Activated T-cell treated with anti-CD3 and anti-CD28 coated beads, Interleukin-2, amount 50 U/mL, for 24 hours (primary cell): ENCODE measurements at regions not wholly inside any gene's neighbourhood (a gene's known extent, or its start where the extent isn't known, plus 50 kb on each side); places are given as distances from the start of the nearest gene placed in this dataset.

ENCODE experiments used
- DNase-seq: peaks from one replicate; pipeline ENCODE4 v3.0.0-alpha.2; 2020
- H3K27ac Mint-ChIP-seq: 2 replicates; pipeline ENCODE4 v1.8.0; 2020; ENCODE audit warnings: mild to moderate bottlenecking, mixed read lengths
- H3K27me3 Mint-ChIP-seq: 2 replicates; pipeline ENCODE4 v1.8.0; 2020; ENCODE audit warnings: mixed read lengths
- H3K36me3 Mint-ChIP-seq: 2 replicates; pipeline ENCODE4 v1.8.0; 2020; ENCODE audit warnings: low read depth, mixed read lengths
- H3K4me1 Mint-ChIP-seq: 2 replicates; pipeline ENCODE4 v1.8.0; 2020; ENCODE audit warnings: low read depth, mixed read lengths
- H3K4me3 Mint-ChIP-seq: 2 replicates; pipeline ENCODE4 v1.8.0; 2020; ENCODE audit warnings: mild to moderate bottlenecking, moderate library complexity, mixed read lengths
- H3K9me3 Mint-ChIP-seq: 2 replicates; pipeline ENCODE4 v1.8.0; 2020; ENCODE audit warnings: mixed read lengths

GRCh38 chr17:79303641-79304205 is 229.1 kb downstream of the ENGASE start:
- no peak overlapping the region for H3K27ac Mint-ChIP-seq
- H3K27me3 Mint-ChIP-seq = peaks cover 41% of the 10 kb centered on the region
- no peaks in the 10 kb centered on the region for H3K4me1 Mint-ChIP-seq
- DNase-seq = no peak
- H3K4me3 Mint-ChIP-seq = no peak overlapping the region
- no peaks in the 10 kb centered on the region for H3K36me3 Mint-ChIP-seq
- no peaks in the 10 kb centered on the region for H3K9me3 Mint-ChIP-seq

DNA sequence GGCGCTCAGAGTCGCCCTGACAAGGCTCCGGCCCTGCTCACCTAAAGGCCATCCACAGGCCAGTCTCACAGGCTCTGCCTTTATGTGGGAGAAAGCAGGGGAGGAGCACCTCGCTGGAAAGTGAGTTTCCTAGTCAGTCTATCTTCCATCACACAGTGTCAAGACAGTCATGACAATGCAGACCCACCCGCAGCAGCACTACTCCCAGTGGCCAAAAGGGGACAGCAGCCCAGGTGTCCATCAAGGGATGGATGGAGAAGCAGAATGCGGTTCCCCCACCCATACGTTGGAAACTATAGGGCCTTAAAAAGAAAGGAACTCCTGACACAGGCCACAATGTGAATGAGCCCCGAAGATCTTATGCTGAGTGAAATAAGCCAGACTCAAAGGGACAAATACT is 226.8 kb downstream of the ENGASE start:
- no peak overlapping the region for H3K27ac Mint-ChIP-seq
- no peak overlapping the region for H3K4me3 Mint-ChIP-seq
- DNase-seq = no peak
- no peaks in the 10 kb centered on the region for H3K4me1 Mint-ChIP-seq
- peaks cover 48% of the 10 kb centered on the region for H3K27me3 Mint-ChIP-seq
- no peaks in the 10 kb centered on the region for H3K36me3 Mint-ChIP-seq
- H3K9me3 Mint-ChIP-seq = no peaks in the 10 kb centered on the region

- Mint-ChIP-seq H3K36me3 (no peaks in the 10 kb centered on the region), H3K9me3 (no peaks in the 10 kb centered on the region), H3K27me3 (peaks cover 41% of the 10 kb centered on the region), H3K4me3 (no peak overlapping the region), H3K27ac (no peak overlapping the region), H3K4me1 (no peaks in the 10 kb centered on the region)
- DNase-seq = no peak
Observed at GRCh38 chr17:79299349-79299748, 224.7 kb downstream of the ENGASE start.

- Mint-ChIP-seq H3K27me3 (peaks cover 46% of the 10 kb centered on the region), H3K9me3 (no peaks in the 10 kb centered on the region), H3K36me3 (no peaks in the 10 kb centered on the region), H3K4me3 (no peak overlapping the region), H3K27ac (no peak overlapping the region), H3K4me1 (no peaks in the 10 kb centered on the region)
- no peak for DNase-seq
Observed at GRCh38 chr17:79298799-79299198, 224.2 kb downstream of the ENGASE start.

- Mint-ChIP-seq H3K9me3 (no peaks in the 10 kb centered on the region), H3K27ac (no peak overlapping the region), H3K4me1 (no peaks in the 10 kb centered on the region), H3K4me3 (no peak overlapping the region), H3K36me3 (no peaks in the 10 kb centered on the region), H3K27me3 (peaks cover 63% of the 10 kb centered on the region)
- DNase-seq = no peak
Observed at GRCh38 chr17:79296243-79296642, 221.6 kb downstream of the ENGASE start.

DNA sequence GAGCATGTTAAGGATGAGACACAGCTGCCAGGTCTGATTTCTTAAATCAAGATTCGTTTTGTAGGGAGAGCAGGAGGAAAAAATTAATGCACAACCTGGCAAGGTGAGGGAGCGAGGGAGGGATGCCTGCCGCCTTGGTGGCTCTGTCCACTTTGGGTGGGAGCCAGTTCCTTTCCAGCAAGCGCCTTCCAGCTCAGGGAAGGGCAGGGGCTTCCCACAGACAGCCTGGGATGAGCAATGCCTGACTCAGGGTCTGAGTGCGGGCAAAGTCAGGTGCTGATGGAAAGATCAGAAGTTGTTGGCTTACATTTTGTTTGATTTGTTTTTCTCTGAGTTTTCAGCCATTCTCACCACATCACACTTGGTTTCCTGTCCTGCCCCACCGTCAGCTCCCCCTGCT is 220.7 kb downstream of the ENGASE start:
- Mint-ChIP-seq H3K27me3 (peaks cover 69% of the 10 kb centered on the region), H3K4me3 (no peak overlapping the region)

GRCh38 chr17:79294459-79295071 is 219.9 kb downstream of the ENGASE start:
- H3K27ac Mint-ChIP-seq = no peak overlapping the region
- peaks cover 73% of the 10 kb centered on the region for H3K27me3 Mint-ChIP-seq
- H3K9me3 Mint-ChIP-seq = no peaks in the 10 kb centered on the region
- H3K4me1 Mint-ChIP-seq = no peaks in the 10 kb centered on the region
- no peak overlapping the region for H3K4me3 Mint-ChIP-seq
- DNase-seq = peak; percentile 47
- no peaks in the 10 kb centered on the region for H3K36me3 Mint-ChIP-seq

More for the DNA sequence above, 220.7 kb downstream of the ENGASE start:
- H3K4me1 Mint-ChIP-seq = no peaks in the 10 kb centered on the region
- no peaks in the 10 kb centered on the region for H3K36me3 Mint-ChIP-seq
- no peak overlapping the region for H3K27ac Mint-ChIP-seq
- no peak for DNase-seq
- no peaks in the 10 kb centered on the region for H3K9me3 Mint-ChIP-seq

GRCh38 chr17:79292501-79292900 is 217.9 kb downstream of the ENGASE start:
- no peak for DNase-seq
- Mint-ChIP-seq H3K27ac (no peak overlapping the region), H3K4me3 (no peak overlapping the region), H3K36me3 (no peaks in the 10 kb centered on the region), H3K4me1 (no peaks in the 10 kb centered on the region), H3K9me3 (no peaks in the 10 kb centered on the region), H3K27me3 (peaks cover 76% of the 10 kb centered on the region)

GRCh38 chr17:79291391-79291790 is 216.8 kb downstream of the ENGASE start:
- no peak for DNase-seq
- no peaks in the 10 kb centered on the region for H3K36me3 Mint-ChIP-seq
- H3K27me3 Mint-ChIP-seq = peaks cover 73% of the 10 kb centered on the region
- no peaks in the 10 kb centered on the region for H3K9me3 Mint-ChIP-seq
- no peak overlapping the region for H3K4me3 Mint-ChIP-seq
- no peak overlapping the region for H3K27ac Mint-ChIP-seq
- H3K4me1 Mint-ChIP-seq = no peaks in the 10 kb centered on the region

GRCh38 chr17:79290726-79291125 is 216.1 kb downstream of the ENGASE start:
- no peak for DNase-seq
- no peak overlapping the region for H3K4me3 Mint-ChIP-seq
- H3K4me1 Mint-ChIP-seq = no peaks in the 10 kb centered on the region
- no peak overlapping the region for H3K27ac Mint-ChIP-seq
- H3K36me3 Mint-ChIP-seq = no peaks in the 10 kb centered on the region
- no peaks in the 10 kb centered on the region for H3K9me3 Mint-ChIP-seq
- peaks cover 76% of the 10 kb centered on the region for H3K27me3 Mint-ChIP-seq

- H3K4me3 Mint-ChIP-seq = no peak overlapping the region
- H3K9me3 Mint-ChIP-seq = no peaks in the 10 kb centered on the region
- no peak overlapping the region for H3K27ac Mint-ChIP-seq
- DNase-seq = no peak
- no peaks in the 10 kb centered on the region for H3K36me3 Mint-ChIP-seq
- H3K4me1 Mint-ChIP-seq = no peaks in the 10 kb centered on the region
- peaks cover 59% of the 10 kb centered on the region for H3K27me3 Mint-ChIP-seq
Observed at GRCh38 chr17:79288950-79289349, 214.3 kb downstream of the ENGASE start.

DNA sequence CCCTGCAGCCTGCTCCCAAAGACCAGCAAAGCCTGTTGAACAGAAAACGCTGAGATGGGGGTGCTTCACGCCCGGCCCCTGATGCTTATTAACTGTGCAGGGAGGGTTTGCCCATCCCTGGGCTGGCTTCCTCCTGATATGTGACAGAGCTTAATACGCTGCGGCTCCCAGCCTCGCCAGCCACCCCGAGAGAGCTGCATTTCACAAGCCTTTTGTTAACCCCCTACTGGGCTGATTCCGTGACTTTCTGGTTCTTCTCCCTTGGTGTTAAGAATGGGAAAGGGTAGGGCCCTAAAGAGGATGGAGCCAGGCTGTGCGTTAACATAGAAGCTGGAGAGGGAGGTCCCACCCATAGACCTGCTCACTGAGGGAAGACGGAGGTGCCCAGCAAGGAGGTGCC is 211.8 kb downstream of the ENGASE start:
- no peak overlapping the region for H3K27ac Mint-ChIP-seq
- H3K4me1 Mint-ChIP-seq = no peaks in the 10 kb centered on the region
- DNase-seq = no peak
- peaks cover 40% of the 10 kb centered on the region for H3K27me3 Mint-ChIP-seq
- H3K4me3 Mint-ChIP-seq = no peak overlapping the region
- no peaks in the 10 kb centered on the region for H3K9me3 Mint-ChIP-seq
- H3K36me3 Mint-ChIP-seq = no peaks in the 10 kb centered on the region

GRCh38 chr17:79285973-79286372 is 211.3 kb downstream of the ENGASE start:
- no peak overlapping the region for H3K27ac Mint-ChIP-seq

GRCh38 chr17:79282294-79282693 is 207.7 kb downstream of the ENGASE start:
- Mint-ChIP-seq H3K27ac (no peak overlapping the region), H3K9me3 (no peaks in the 10 kb centered on the region), H3K4me1 (no peaks in the 10 kb centered on the region)

More at GRCh38 chr17:79285973-79286372, 211.3 kb downstream of the ENGASE start:
- Mint-ChIP-seq H3K4me3 (no peak overlapping the region), H3K27me3 (peaks cover 36% of the 10 kb centered on the region), H3K36me3 (no peaks in the 10 kb centered on the region), H3K9me3 (no peaks in the 10 kb centered on the region), H3K4me1 (no peaks in the 10 kb centered on the region)
- DNase-seq = no peak

DNA sequence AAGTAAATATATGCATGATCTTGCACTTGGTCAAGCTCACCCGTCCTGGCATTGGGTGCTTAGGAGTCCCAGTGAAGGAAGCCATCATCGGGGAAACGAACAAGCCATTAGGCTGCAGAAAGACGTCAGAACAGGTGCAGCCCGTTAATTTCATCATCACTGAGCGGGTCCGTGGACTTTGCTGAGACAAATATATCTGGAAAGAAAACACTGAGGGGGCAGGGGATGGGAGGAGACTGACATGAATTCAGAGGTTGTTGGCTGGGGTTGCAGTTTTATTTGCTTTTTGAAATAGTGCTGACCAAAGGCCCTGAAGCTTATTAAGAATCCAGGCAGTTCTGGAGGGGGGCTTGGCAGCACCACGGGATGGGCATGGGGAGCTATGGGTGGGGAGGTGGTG is 207.2 kb downstream of the ENGASE start:
- H3K9me3 Mint-ChIP-seq = no peaks in the 10 kb centered on the region
- H3K27ac Mint-ChIP-seq = no peak overlapping the region
- H3K27me3 Mint-ChIP-seq = peaks cover 7% of the 10 kb centered on the region
- no peak for DNase-seq
- no peaks in the 10 kb centered on the region for H3K36me3 Mint-ChIP-seq
- H3K4me3 Mint-ChIP-seq = no peak overlapping the region
- H3K4me1 Mint-ChIP-seq = no peaks in the 10 kb centered on the region

More at GRCh38 chr17:79282294-79282693, 207.7 kb downstream of the ENGASE start:
- H3K4me3 Mint-ChIP-seq = no peak overlapping the region
- DNase-seq = no peak
- peaks cover 8% of the 10 kb centered on the region for H3K27me3 Mint-ChIP-seq
- H3K36me3 Mint-ChIP-seq = no peaks in the 10 kb centered on the region
